ENCODE measurements at regions not wholly inside any gene's neighbourhood (a gene's known extent, or its start where the extent isn't known, plus 50 kb on each side); places are given as distances from the start of the nearest gene placed in this dataset.

DNA sequence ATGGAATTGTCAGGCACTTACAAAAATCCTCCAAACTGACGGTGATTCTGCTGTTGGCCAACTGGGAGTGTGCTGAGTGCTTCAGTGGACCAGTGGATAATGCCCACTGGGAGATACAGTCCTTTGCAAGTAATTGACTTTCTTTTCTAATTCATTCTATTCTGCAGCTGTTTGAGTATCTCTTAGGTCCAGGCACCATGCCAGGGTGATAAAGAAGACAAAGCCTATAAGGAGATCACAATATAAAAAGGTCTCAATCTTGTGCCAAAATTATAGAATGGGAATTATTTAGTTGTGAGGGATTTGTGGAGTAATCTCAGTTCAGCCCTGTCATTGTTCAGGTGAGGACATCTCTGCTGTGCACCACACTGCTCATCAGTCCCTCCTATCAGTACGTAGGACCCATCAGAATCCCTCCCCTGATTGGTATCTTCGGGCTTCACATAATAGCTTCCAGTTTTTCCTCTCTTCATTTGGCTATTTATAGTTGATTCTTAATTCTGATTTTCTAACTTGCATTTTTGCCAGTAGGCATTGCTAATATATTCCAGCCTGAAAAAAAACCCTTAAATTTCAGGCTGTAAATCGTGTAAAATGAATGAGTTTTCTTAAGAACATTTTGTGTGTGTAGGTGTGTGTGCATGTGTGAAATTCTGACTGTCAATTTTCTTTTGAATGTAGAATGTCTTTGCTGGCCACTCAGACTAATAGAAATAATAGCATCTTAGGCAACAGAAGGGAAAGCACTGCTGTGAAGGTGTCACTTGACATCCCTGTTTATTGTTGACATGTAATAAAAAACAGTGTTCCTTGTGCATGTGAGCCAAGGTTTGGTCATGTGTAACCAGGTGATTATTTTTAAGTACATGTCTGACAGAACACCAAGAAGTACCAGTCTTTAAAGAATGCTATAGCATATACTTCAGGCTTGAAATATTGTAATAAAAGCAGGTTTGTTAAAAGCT is 457.6 kb upstream of the RGS6 start:
- DNase-seq (no peak), ATAC-seq (no peak)
- Mint-ChIP-seq H3K4me3 (no peak overlapping the region), H3K36me3 (peaks cover 0 to 4% (median 3%) of the 10 kb centered on the region in 3 donors), H3K9me3 (no peaks in the 10 kb centered on the region), H3K27ac (peak overlapping the region in 1 of 10 donors; percentile 47), H3K27me3 (no peaks in the 10 kb centered on the region), H3K4me1 (peaks cover 10 to 55% (median 49%) of the 10 kb centered on the region in 4 donors)
- POLR2A ChIA-PET = no interaction called here

DNA sequence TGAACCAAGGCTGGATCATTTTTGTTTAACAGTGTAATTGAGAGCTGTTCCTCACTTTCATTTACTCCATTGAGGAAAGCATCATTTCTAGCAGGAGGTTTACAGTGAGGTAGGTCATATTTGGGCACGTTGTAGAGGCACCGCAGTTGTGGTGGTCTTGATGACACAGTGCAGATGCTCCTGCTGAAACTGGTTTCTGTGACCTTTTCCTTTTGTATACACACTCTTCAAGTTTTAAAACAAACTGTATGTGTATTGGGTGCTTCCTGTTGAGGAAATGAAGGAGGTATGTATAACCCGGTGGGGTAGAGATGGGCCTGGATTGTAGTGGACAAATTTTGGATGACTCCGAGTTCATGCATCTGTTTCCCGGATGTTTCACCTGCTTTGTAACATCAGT is 456.3 kb upstream of the RGS6 start:
- H3K4me1 Mint-ChIP-seq = peaks cover 9 to 50% (median 46%) of the 10 kb centered on the region in 4 donors

GRCh38 chr14:71478542-71478941 is 453.7 kb upstream of the RGS6 start:
- Mint-ChIP-seq H3K27ac (peak overlapping the region in 3 of 10 donors; percentile 17 to 58 (median 38)), H3K4me1 (peaks cover 6 to 46% (median 38%) of the 10 kb centered on the region in 4 donors)

More for the DNA sequence above, 456.3 kb upstream of the RGS6 start:
- ATAC-seq = peak in 1 of 2 donors; percentile 81
- POLR2A ChIA-PET = no interaction called here
- Mint-ChIP-seq H3K4me3 (no peak overlapping the region), H3K27me3 (no peaks in the 10 kb centered on the region), H3K9me3 (no peaks in the 10 kb centered on the region), H3K27ac (peak overlapping the region in 5 of 10 donors; percentile 10 to 68 (median 25)), H3K36me3 (peaks cover 0 to 4% (median 0%) of the 10 kb centered on the region in 3 donors)
- DNase-seq = peak in 1 of 10 donors; percentile 34

DNA sequence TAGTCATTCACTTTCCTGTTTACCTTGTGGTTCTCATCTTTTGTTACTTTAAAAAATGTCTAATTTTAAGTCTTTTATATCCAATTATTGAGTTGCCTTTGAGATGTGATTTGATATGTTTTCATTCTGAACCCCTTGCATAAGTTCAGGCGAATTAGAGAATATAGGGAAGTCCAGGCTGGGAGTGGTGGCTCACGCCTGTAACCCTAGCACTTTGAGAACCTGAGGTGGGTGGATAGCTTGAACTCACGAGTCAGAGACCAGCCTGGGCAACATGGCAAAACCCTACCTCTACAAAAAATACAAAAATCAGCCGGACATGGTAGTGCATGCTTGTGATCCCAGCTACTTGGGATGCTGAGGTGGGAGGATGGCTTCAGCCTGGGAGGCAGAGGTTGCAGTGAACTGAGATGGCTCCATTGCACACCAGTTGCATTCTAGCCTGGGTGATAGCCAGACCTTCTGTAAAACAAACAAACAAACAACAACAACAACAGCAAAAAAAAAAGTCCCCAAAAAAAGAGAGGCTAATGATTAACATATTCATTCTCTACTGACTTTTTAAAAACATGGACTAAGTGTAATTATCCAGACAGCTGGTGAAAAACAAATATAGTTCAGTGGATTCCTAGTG is 451.1 kb upstream of the RGS6 start:
- POLR2A ChIA-PET = interaction anchor here (0.7 kb wide), 1 partner anchor 10 kb away, joined by 3 read pairs; no protein-coding TSS in a partner anchor
- Mint-ChIP-seq H3K36me3 (peaks cover 0 to 13% (median 0%) of the 10 kb centered on the region in 3 donors), H3K9me3 (no peaks in the 10 kb centered on the region), H3K4me1 (peaks cover 10 to 30% (median 28%) of the 10 kb centered on the region in 4 donors), H3K4me3 (no peak overlapping the region), H3K27ac (peak overlapping the region in 1 of 10 donors; percentile 39), H3K27me3 (no peaks in the 10 kb centered on the region)
- DNase-seq (no peak), ATAC-seq (no peak)

More at GRCh38 chr14:71478542-71478941, 453.7 kb upstream of the RGS6 start:
- ATAC-seq (peak in 1 of 2 donors; percentile 16), DNase-seq (no peak)
- peaks cover 0 to 6% (median 0%) of the 10 kb centered on the region in 3 donors for H3K36me3 Mint-ChIP-seq
- H3K4me3 Mint-ChIP-seq = no peak overlapping the region
- POLR2A ChIA-PET = no interaction called here
- no peaks in the 10 kb centered on the region for H3K9me3 Mint-ChIP-seq
- H3K27me3 Mint-ChIP-seq = no peaks in the 10 kb centered on the region

DNA sequence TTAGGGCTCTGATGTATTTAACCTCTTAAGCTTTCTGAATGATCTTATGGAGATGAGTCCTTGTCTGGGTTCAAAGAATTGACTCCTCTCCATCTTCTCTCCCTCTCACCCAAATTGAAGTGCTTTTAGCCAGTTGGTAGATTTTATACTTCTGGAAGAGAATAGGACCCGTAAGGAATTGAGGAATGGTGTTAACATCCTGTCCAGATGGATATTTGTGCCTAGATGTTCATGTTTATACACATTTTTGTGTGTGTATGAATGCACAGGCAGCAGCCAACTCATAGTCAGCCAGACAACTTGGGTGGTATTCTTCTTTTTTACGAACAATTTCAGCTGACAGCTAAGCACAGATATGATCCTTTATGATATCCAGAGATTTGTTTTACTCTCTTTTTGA is 449.6 kb upstream of the RGS6 start:
- H3K9me3 Mint-ChIP-seq = no peaks in the 10 kb centered on the region
- no peaks in the 10 kb centered on the region for H3K27me3 Mint-ChIP-seq
- H3K27ac Mint-ChIP-seq = no peak overlapping the region
- POLR2A ChIA-PET = no interaction called here
- no peak for ATAC-seq
- H3K4me3 Mint-ChIP-seq = no peak overlapping the region
- DNase-seq = no peak
- H3K4me1 Mint-ChIP-seq = peaks cover 17 to 30% (median 28%) of the 10 kb centered on the region in 4 donors
- peaks cover 0 to 19% (median 0%) of the 10 kb centered on the region in 3 donors for H3K36me3 Mint-ChIP-seq

GRCh38 chr14:71483154-71483553 is 449.1 kb upstream of the RGS6 start:
- Mint-ChIP-seq H3K36me3 (peaks cover 0 to 19% (median 0%) of the 10 kb centered on the region in 3 donors), H3K9me3 (no peaks in the 10 kb centered on the region), H3K27ac (peak overlapping the region in 3 of 10 donors; percentile 2 to 28 (median 14)), H3K4me3 (no peak overlapping the region), H3K4me1 (peaks cover 17 to 32% (median 25%) of the 10 kb centered on the region in 4 donors), H3K27me3 (no peaks in the 10 kb centered on the region)
- ATAC-seq (no peak), DNase-seq (no peak)
- POLR2A ChIA-PET = interaction anchor here (0.6 kb wide), 1 partner anchor 13 kb away, joined by 4 read pairs; no protein-coding TSS in a partner anchor

DNA sequence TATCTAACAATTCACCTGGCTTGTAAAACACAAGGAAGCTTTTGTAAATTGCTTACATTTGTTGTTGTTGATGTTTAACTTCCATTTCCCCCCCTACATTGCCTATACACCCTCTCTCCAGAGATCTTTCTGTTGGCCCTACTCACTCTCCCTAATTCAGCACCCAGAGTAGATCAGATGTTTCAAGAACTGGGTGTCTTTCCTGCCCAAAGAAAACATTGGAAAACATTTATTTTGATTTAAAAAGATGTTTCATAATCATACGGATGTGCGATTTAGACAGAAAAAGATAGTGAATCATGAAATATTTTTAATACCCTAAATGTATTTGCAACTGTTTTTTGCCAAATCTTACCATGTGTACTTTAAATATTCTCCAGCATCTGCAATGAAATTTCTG is 446.4 kb upstream of the RGS6 start:
- Mint-ChIP-seq H3K27ac (peak overlapping the region in 1 of 10 donors; percentile 43), H3K9me3 (no peaks in the 10 kb centered on the region), H3K4me3 (no peak overlapping the region), H3K36me3 (peaks cover 0 to 17% (median 0%) of the 10 kb centered on the region in 3 donors), H3K27me3 (no peaks in the 10 kb centered on the region), H3K4me1 (peaks cover 15 to 20% (median 19%) of the 10 kb centered on the region in 4 donors)
- POLR2A ChIA-PET = no interaction called here
- no peak for ATAC-seq
- no peak for DNase-seq

- peaks cover 15 to 22% (median 19%) of the 10 kb centered on the region in 4 donors for H3K4me1 Mint-ChIP-seq
- POLR2A ChIA-PET = no interaction called here
- H3K27me3 Mint-ChIP-seq = no peaks in the 10 kb centered on the region
- DNase-seq = no peak
- no peaks in the 10 kb centered on the region for H3K9me3 Mint-ChIP-seq
- no peak overlapping the region for H3K4me3 Mint-ChIP-seq
- peaks cover 0 to 17% (median 0%) of the 10 kb centered on the region in 3 donors for H3K36me3 Mint-ChIP-seq
- ATAC-seq = no peak
- H3K27ac Mint-ChIP-seq = no peak overlapping the region
These were observed 445.9 kb upstream of the RGS6 start for GRCh38 chr14:71486279-71486678.

GRCh38 chr14:71487449-71487848 is 444.8 kb upstream of the RGS6 start:
- peaks cover 0 to 17% (median 0%) of the 10 kb centered on the region in 3 donors for H3K36me3 Mint-ChIP-seq
- H3K27ac Mint-ChIP-seq = no peak overlapping the region
- H3K4me1 Mint-ChIP-seq = peaks cover 17 to 26% (median 20%) of the 10 kb centered on the region in 4 donors
- H3K27me3 Mint-ChIP-seq = no peaks in the 10 kb centered on the region
- no peak for DNase-seq
- ATAC-seq = no peak
- no peaks in the 10 kb centered on the region for H3K9me3 Mint-ChIP-seq
- H3K4me3 Mint-ChIP-seq = no peak overlapping the region
- POLR2A ChIA-PET = no interaction called here

GRCh38 chr14:71487941-71488340 is 444.3 kb upstream of the RGS6 start:
- H3K4me1 Mint-ChIP-seq = peaks cover 16 to 26% (median 20%) of the 10 kb centered on the region in 4 donors
- no peak overlapping the region for H3K27ac Mint-ChIP-seq
- H3K9me3 Mint-ChIP-seq = no peaks in the 10 kb centered on the region
- ATAC-seq (no peak), DNase-seq (no peak)
- no peaks in the 10 kb centered on the region for H3K27me3 Mint-ChIP-seq
- H3K36me3 Mint-ChIP-seq = peaks cover 0 to 17% (median 0%) of the 10 kb centered on the region in 3 donors
- H3K4me3 Mint-ChIP-seq = no peak overlapping the region
- POLR2A ChIA-PET = no interaction called here

- ATAC-seq = no peak
- Mint-ChIP-seq H3K27me3 (no peaks in the 10 kb centered on the region), H3K9me3 (no peaks in the 10 kb centered on the region), H3K4me3 (no peak overlapping the region), H3K4me1 (peaks cover 10 to 20% (median 16%) of the 10 kb centered on the region in 4 donors), H3K36me3 (peaks cover 0 to 14% (median under 1%) of the 10 kb centered on the region in 3 donors), H3K27ac (no peak overlapping the region)
- DNase-seq = no peak
- POLR2A ChIA-PET = no interaction called here
These were observed 443.5 kb upstream of the RGS6 start for GRCh38 chr14:71488703-71489191.

- Mint-ChIP-seq H3K27me3 (no peaks in the 10 kb centered on the region), H3K4me1 (peaks cover 11 to 17% (median 14%) of the 10 kb centered on the region in 4 donors), H3K9me3 (no peaks in the 10 kb centered on the region), H3K4me3 (no peak overlapping the region), H3K36me3 (peaks cover 0 to 13% (median 3%) of the 10 kb centered on the region in 3 donors), H3K27ac (peak overlapping the region in 1 of 10 donors; percentile 5)
- POLR2A ChIA-PET = no interaction called here
- DNase-seq (no peak), ATAC-seq (no peak)
These were observed 442.5 kb upstream of the RGS6 start for GRCh38 chr14:71489742-71490141.

Measured in naive thymus-derived CD8-positive, alpha-beta T cell (primary cell).